Progenitor cell of endocrine pancreas (in vitro differentiated cells): ENCODE measurements at regions not wholly inside any gene's neighbourhood (a gene's known extent, or its start where the extent isn't known, plus 50 kb on each side); places are given as distances from the start of the nearest gene placed in this dataset.
A peak's percentile ranks its signal among the peaks of the same experiment; 100 is the strongest.

Experiments
- DNase-seq: peaks from one replicate; pipeline ENCODE4 v3.0.0; 2021; ENCODE audit warnings: low spot score; ENCODE audit not compliant: unreplicated experiment
- H3K27ac Mint-ChIP-seq: 2 replicates; pipeline ENCODE4 v1.8.0; 2021; ENCODE audit warnings: mild to moderate bottlenecking, moderate library complexity, mixed read lengths
- H3K27me3 Mint-ChIP-seq: 2 replicates; pipeline ENCODE4 v1.8.0; 2021; ENCODE audit warnings: mixed read lengths
- H3K36me3 Mint-ChIP-seq: 2 replicates; pipeline ENCODE4 v1.8.0; 2022; ENCODE audit warnings: mixed read lengths; ENCODE audit not compliant: insufficient read depth
- H3K4me1 Mint-ChIP-seq: 2 replicates; pipeline ENCODE4 v1.8.0; 2021; ENCODE audit warnings: low read depth, mixed read lengths
- H3K4me3 Mint-ChIP-seq: 2 replicates; pipeline ENCODE4 v1.8.0; 2021; ENCODE audit warnings: low read depth, mild to moderate bottlenecking, moderate library complexity, mixed read lengths
- H3K9me3 Mint-ChIP-seq: 2 replicates; pipeline ENCODE4 v1.8.0; 2021; ENCODE audit warnings: low read depth, mixed read lengths
- TF ChIP-seq, protein P1 (sequence below): fragments of 200-600 bp; sonication (generic); IDR thresholded peaks from one replicate; pipeline ENCODE4 v1.5.0; 2021; ENCODE audit warnings: antibody characterized with exemption, mild to moderate bottlenecking; ENCODE audit not compliant: unreplicated experiment

DNA sequence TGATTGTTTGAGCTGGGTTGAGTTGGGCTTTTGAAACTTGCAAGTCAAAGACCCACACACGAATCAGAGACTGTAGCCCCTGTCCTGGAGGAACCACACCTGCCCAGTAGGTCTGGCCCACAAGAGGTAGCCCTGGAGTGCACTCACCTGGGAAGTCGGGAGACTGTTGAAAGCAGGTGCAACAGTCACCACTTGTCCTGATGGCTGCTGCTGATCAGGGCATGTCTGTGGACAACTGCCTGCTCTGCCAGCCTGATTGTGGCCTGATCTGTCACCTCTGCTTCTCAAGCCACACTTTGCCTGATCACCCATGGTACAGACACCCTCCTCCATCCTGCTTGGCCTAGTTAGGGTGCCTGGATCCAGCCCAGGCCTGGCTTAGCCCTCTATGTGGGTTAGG lies 105.0 kb upstream of the HAAO start:
- Mint-ChIP-seq H3K27me3 (peaks cover 3% of the 10 kb centered on the region), H3K27ac (no peak overlapping the region), H3K4me1 (peaks cover 8% of the 10 kb centered on the region), H3K9me3 (peaks cover 9% of the 10 kb centered on the region), H3K4me3 (no peak overlapping the region), H3K36me3 (no peaks in the 10 kb centered on the region)
- DNase-seq, result no peak
- TF ChIP-seq, protein P1, sequence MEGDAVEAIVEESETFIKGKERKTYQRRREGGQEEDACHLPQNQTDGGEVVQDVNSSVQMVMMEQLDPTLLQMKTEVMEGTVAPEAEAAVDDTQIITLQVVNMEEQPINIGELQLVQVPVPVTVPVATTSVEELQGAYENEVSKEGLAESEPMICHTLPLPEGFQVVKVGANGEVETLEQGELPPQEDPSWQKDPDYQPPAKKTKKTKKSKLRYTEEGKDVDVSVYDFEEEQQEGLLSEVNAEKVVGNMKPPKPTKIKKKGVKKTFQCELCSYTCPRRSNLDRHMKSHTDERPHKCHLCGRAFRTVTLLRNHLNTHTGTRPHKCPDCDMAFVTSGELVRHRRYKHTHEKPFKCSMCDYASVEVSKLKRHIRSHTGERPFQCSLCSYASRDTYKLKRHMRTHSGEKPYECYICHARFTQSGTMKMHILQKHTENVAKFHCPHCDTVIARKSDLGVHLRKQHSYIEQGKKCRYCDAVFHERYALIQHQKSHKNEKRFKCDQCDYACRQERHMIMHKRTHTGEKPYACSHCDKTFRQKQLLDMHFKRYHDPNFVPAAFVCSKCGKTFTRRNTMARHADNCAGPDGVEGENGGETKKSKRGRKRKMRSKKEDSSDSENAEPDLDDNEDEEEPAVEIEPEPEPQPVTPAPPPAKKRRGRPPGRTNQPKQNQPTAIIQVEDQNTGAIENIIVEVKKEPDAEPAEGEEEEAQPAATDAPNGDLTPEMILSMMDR, result no peak

DNA sequence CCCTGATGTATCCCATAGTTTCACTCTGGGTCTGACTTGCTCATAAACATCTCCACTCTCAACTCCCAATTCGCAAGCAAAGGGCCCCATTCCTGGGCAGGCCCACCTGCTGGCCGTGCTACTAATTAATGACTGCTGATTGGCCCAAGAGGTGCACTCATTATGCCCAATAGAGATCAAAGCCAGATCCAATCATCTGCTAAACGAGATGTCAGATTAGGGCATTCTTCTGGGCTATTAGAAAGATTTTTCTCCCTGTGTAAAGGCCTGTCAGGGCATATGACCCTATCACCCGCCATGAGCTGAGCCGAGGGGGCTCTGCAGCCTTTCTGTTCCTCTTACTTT lies 103.4 kb upstream of the HAAO start:
- Mint-ChIP-seq H3K4me1 (peaks cover 8% of the 10 kb centered on the region), H3K27me3 (no peaks in the 10 kb centered on the region), H3K9me3 (peaks cover 13% of the 10 kb centered on the region), H3K27ac (peak overlapping the region; percentile 64), H3K36me3 (no peaks in the 10 kb centered on the region), H3K4me3 (no peak overlapping the region)
- TF ChIP-seq, protein P1, result no peak
- DNase-seq, result no peak

- peaks cover 8% of the 10 kb centered on the region for H3K4me1 Mint-ChIP-seq
Measured at GRCh38 chr2:42895134-42895790, 102.9 kb upstream of the HAAO start.

GRCh38 chr2:42893047-42893758 lies 100.8 kb upstream of the HAAO start:
- Mint-ChIP-seq H3K27me3 (no peaks in the 10 kb centered on the region), H3K4me3 (no peak overlapping the region), H3K9me3 (peaks cover 20% of the 10 kb centered on the region), H3K27ac (no peak overlapping the region), H3K36me3 (no peaks in the 10 kb centered on the region), H3K4me1 (peaks cover 3% of the 10 kb centered on the region)
- no peak for DNase-seq
- TF ChIP-seq, protein P1, result no peak

More at GRCh38 chr2:42895134-42895790, 102.9 kb upstream of the HAAO start:
- DNase-seq, result no peak
- no peak overlapping the region for H3K4me3 Mint-ChIP-seq
- no peak overlapping the region for H3K27ac Mint-ChIP-seq
- no peaks in the 10 kb centered on the region for H3K27me3 Mint-ChIP-seq
- TF ChIP-seq, protein P1, result no peak
- peaks cover 13% of the 10 kb centered on the region for H3K9me3 Mint-ChIP-seq
- no peaks in the 10 kb centered on the region for H3K36me3 Mint-ChIP-seq

GRCh38 chr2:42890791-42891355 lies 98.5 kb upstream of the HAAO start:
- Mint-ChIP-seq H3K4me3 (no peak overlapping the region), H3K4me1 (no peaks in the 10 kb centered on the region), H3K36me3 (no peaks in the 10 kb centered on the region), H3K27me3 (no peaks in the 10 kb centered on the region), H3K9me3 (peaks cover 20% of the 10 kb centered on the region), H3K27ac (no peak overlapping the region)
- no peak for DNase-seq
- TF ChIP-seq, protein P1, result no peak
